OCI-LY7 (cell line): ENCODE measurements at regions not wholly inside any gene's neighbourhood (a gene's known extent, or its start where the extent isn't known, plus 50 kb on each side); places are given as distances from the start of the nearest gene placed in this dataset.

Source experiments
- BruUV-seq: library from RNA; stranded (reverse); fragments of 400-500 nt; replicated peaks from 2 replicates; lab custom pipeline; 2021; lab: Mats Ljungman, UMichigan
- CTCF ChIA-PET: fragments of 300-600 bp; sonication (Branson Sonifier 250); formaldehyde crosslinking; loops from one replicate; lab custom pipeline; 2022; ENCODE audit warnings: antibody characterized with exemption; ENCODE audit not compliant: unreplicated experiment; lab: Charles Lee
- POLR2A ChIA-PET: fragments of 300-600 bp; sonication (Branson Sonifier 250); formaldehyde crosslinking; loops from one replicate; lab custom pipeline; 2022; ENCODE audit warnings: antibody characterized with exemption; lab: Charles Lee
- DNase-seq: peaks from one replicate; pipeline ENCODE4 v3.0.0-alpha.2; 2015; ENCODE audit warnings: low spot score
- H2AFZ ChIP-seq: fragments of 200-600 bp; sonication (generic), shearing (Covaris generic); 2 replicates; pipeline ENCODE4 v1.6.1; 2014; ENCODE audit warnings: mild to moderate bottlenecking, antibody characterized with exemption, low read length, moderate library complexity
- H3K27ac ChIP-seq: fragments of 200-600 bp; sonication (generic); 2 replicates; pipeline ENCODE4 v1.5.1; 2014; ENCODE audit warnings: mixed run types, low read depth, mild to moderate bottlenecking, moderate library complexity, low read length, inconsistent platforms; ENCODE audit not compliant: poor library complexity, severe bottlenecking
- H3K36me3 ChIP-seq: fragments of 200-600 bp; sonication (generic); 2 replicates; pipeline ENCODE4 v1.6.1; 2014; ENCODE audit warnings: mild to moderate bottlenecking, antibody characterized with exemption, low read length, moderate library complexity, mixed read lengths; ENCODE audit not compliant: insufficient read depth
- H3K4me1 ChIP-seq: fragments of 200-600 bp; sonication (generic); 2 replicates; pipeline ENCODE4 v1.5.1; 2014; ENCODE audit warnings: mild to moderate bottlenecking, low read length; ENCODE audit not compliant: insufficient read depth, poor library complexity, severe bottlenecking
- H3K4me2 ChIP-seq: fragments of 200-600 bp; sonication (generic); 2 replicates; pipeline ENCODE4 v1.6.1; 2014; ENCODE audit warnings: mild to moderate bottlenecking, low read length
- H3K4me3 ChIP-seq: fragments of 200-600 bp; sonication (generic); 2 replicates; pipeline ENCODE4 v1.5.1; 2014; ENCODE audit warnings: mild to moderate bottlenecking, low read depth, low read length; ENCODE audit not compliant: poor library complexity, severe bottlenecking
- H3K79me2 ChIP-seq: fragments of 200-600 bp; sonication (generic); 2 replicates; pipeline ENCODE4 v1.6.1; 2016; ENCODE audit warnings: low read depth, mild to moderate bottlenecking, low read length, moderate library complexity, mixed read lengths; ENCODE audit not compliant: insufficient read depth
- H3K9me2 ChIP-seq: fragments of 200-600 bp; sonication (generic); 2 replicates; pipeline ENCODE4 v1.6.1; 2016; ENCODE audit warnings: mild to moderate bottlenecking, low read length, mixed read lengths; ENCODE audit not compliant: insufficient read depth
- H3K9me3 ChIP-seq: fragments of 200-600 bp; sonication (generic); 2 replicates; pipeline ENCODE4 v1.6.1; 2014; ENCODE audit warnings: mild to moderate bottlenecking, mixed run types, low read length, mixed read lengths
- H4K20me1 ChIP-seq: fragments of 200-600 bp; sonication (generic); 2 replicates; pipeline ENCODE4 v1.6.1; 2014; ENCODE audit warnings: mild to moderate bottlenecking, antibody characterized with exemption, low read length, moderate library complexity, mixed read lengths; ENCODE audit not compliant: insufficient read depth
- CTCF ChIP-seq: fragments of 200-600 bp; sonication (generic); conservative IDR thresholded peaks from 2 replicates; pipeline ENCODE4 v1.5.1; 2014; ENCODE audit warnings: mild to moderate bottlenecking, antibody characterized with exemption, low read length, moderate library complexity, mixed read lengths
- EZH2phosphoT487 ChIP-seq: fragments of 200-600 bp; sonication (generic); IDR thresholded peaks from 2 replicates; pipeline ENCODE4 v1.6.1; 2018; ENCODE audit warnings: low read depth, borderline replicate concordance, mild to moderate bottlenecking, mixed run types, antibody characterized with exemption, low read length, moderate library complexity, mixed read lengths
- intact Hi-C: fragments of 100-400 bp; cut with micrococcal nuclease; formaldehyde crosslinking; loops from one replicate; pipeline ENCODE4 v1.10.0; 2022; ENCODE audit not compliant: unreplicated experiment

GRCh38 chr5:2505217-2505616 is 246.3 kb downstream of the IRX2 start:
- BruUV-seq = no TSS peak
- Histone ChIP-seq H4K20me1 (no peaks in the 10 kb centered on the region), H3K9me3 (0 out of 2 replicates have a peak, but pooled peaks cover 5% of the 10 kb centered on the region), H3K36me3 (no peaks in the 10 kb centered on the region), H2AFZ (no peak overlapping the region), H3K4me3 (no peak overlapping the region), H3K27ac (no peak overlapping the region), H3K79me2 (no peaks in the 10 kb centered on the region), H3K4me2 (no peak overlapping the region), H3K4me1 (no peaks in the 10 kb centered on the region), H3K9me2 (no peaks in the 10 kb centered on the region)
- POLR2A ChIA-PET = no interaction called here
- intact Hi-C loops = no loop called here
- CTCF ChIA-PET = no interaction called here
- TF ChIP-seq CTCF (no peak), EZH2phosphoT487 (no peak)
- no peak for DNase-seq

GRCh38 chr5:2502970-2503594 is 248.4 kb downstream of the IRX2 start:
- ChIA-PET POLR2A (no interaction called here), CTCF (no interaction called here)
- no peak for DNase-seq
- Histone ChIP-seq H3K36me3 (no peaks in the 10 kb centered on the region), H4K20me1 (no peaks in the 10 kb centered on the region), H3K79me2 (no peaks in the 10 kb centered on the region), H3K9me3 (0 out of 2 replicates have a peak, but pooled peaks cover 7% of the 10 kb centered on the region), H3K27ac (no peak overlapping the region), H3K4me3 (no peak overlapping the region), H3K4me2 (no peak overlapping the region), H3K9me2 (no peaks in the 10 kb centered on the region), H2AFZ (no peak overlapping the region), H3K4me1 (no peaks in the 10 kb centered on the region)
- intact Hi-C loops = no loop called here
- no TSS peak for BruUV-seq
- TF ChIP-seq CTCF (no peak), EZH2phosphoT487 (no peak)

GRCh38 chr5:2499917-2500316 is 251.6 kb downstream of the IRX2 start:
- Histone ChIP-seq H3K9me3 (0 out of 2 replicates have a peak, but pooled peaks cover 7% of the 10 kb centered on the region), H3K9me2 (no peaks in the 10 kb centered on the region), H3K4me3 (no peak overlapping the region), H3K27ac (no peak overlapping the region), H2AFZ (no peak overlapping the region), H3K4me1 (no peaks in the 10 kb centered on the region), H3K79me2 (no peaks in the 10 kb centered on the region), H3K4me2 (no peak overlapping the region), H3K36me3 (no peaks in the 10 kb centered on the region), H4K20me1 (no peaks in the 10 kb centered on the region)
- no peak for DNase-seq
- no TSS peak for BruUV-seq
- no peak for TF ChIP-seq EZH2phosphoT487
- TF ChIP-seq CTCF = no peak
- intact Hi-C loops = no loop called here
- POLR2A ChIA-PET = interaction anchor here (1.0 kb wide), 1 partner anchor 13 kb away, joined by 4 read pairs; no protein-coding TSS in a partner anchor
- CTCF ChIA-PET = no interaction called here
